Activated naive CD4-positive, alpha-beta T cell treated with anti-CD3 and anti-CD28 coated beads, Interleukin-2, amount 50 U/mL, for 24 hours (primary cell): ENCODE measurements at regions not wholly inside any gene's neighbourhood (a gene's known extent, or its start where the extent isn't known, plus 50 kb on each side); places are given as distances from the start of the nearest gene placed in this dataset.
"Not testable (repeated sequence)": the region's sequence is repeated elsewhere in the genome, so short reads cannot be mapped to it uniquely, and the experiment has no call there.

Experiments
- H3K27ac Mint-ChIP-seq: one replicate; pipeline ENCODE4 v1.8.0; 2021; ENCODE audit warnings: mild to moderate bottlenecking, mixed read lengths
- H3K27me3 Mint-ChIP-seq: one replicate; pipeline ENCODE4 v1.8.0; 2021; ENCODE audit warnings: mixed read lengths
- H3K36me3 Mint-ChIP-seq: one replicate; pipeline ENCODE4 v1.8.0; 2021; ENCODE audit warnings: mixed read lengths
- H3K4me1 Mint-ChIP-seq: one replicate; pipeline ENCODE4 v1.8.0; 2021; ENCODE audit warnings: mixed read lengths
- H3K4me3 Mint-ChIP-seq: one replicate; pipeline ENCODE4 v1.8.0; 2021; ENCODE audit warnings: mild to moderate bottlenecking, mixed read lengths
- H3K9me3 Mint-ChIP-seq: one replicate; pipeline ENCODE4 v1.8.0; 2021; ENCODE audit warnings: mixed read lengths

DNA sequence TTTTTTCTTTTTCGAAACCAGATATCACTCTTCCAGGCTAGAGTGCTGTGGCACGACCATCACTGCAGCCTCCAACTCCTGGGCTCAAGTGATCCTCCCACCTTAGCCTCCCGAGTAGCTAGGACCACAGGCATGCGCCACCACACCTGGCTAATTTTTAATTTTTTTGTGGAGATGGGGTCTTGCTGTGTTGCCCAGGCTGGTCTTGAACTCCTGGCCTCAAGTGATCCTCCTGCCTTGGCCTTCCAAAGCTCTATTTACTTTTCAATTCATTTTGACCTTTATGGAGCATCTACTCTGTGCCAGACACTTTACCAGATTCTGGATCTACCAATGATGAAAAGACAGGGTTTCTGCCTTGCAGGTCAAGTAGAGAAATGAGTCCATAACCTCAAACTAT, 83.3 kb downstream of the NENF start:
- Mint-ChIP-seq H3K27me3 (peaks cover 34% of the 10 kb centered on the region), H3K4me3 (peak overlapping the region; percentile 30)
- not testable (repeated sequence) for H3K4me1 Mint-ChIP-seq, H3K27ac Mint-ChIP-seq, H3K9me3 Mint-ChIP-seq, H3K36me3 Mint-ChIP-seq

DNA sequence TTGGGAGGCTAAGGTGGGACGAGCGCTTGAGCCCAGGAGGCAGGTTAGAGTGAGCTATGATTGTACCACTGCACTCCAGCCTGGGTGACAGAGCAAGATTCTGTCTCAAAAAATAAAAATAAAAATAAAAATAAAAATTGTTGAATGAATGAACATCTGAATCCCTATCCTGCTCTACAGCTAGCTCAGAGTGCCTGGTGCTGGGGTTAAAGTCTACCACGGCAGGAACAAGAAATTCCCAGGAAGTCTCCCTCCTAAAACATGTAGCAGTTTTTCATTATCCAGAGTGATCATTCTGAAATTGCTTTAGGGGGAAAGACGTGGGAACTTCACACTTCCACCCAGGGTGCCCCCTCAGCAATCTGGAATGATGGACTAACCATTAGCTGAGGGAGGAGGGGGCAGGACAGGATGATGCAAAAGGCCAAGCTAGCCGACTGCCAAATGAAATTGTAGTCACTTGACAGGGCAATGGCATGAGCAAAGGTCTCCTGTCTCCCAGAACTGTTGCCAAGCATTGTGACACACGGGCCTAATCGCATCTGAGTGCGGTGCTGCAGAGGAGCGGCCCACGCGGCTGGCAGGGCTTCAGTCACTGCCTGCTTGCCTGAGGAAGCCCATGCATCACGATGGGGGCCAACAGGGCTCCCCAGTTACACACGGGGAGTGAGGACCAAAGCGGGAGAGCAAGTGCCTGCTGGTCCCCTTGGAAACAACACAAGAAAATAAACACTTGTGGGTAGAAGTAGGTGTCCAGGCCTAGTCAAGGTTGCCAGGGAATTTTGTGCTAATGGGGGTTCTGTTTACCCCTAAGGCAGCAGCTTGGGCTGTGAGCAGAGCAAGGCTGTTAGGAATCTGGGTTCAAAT, 85.7 kb downstream of the NENF start:
- Mint-ChIP-seq H3K9me3 (no peaks in the 10 kb centered on the region), H3K4me1 (peaks cover 6% of the 10 kb centered on the region), H3K36me3 (no peaks in the 10 kb centered on the region), H3K27me3 (peaks cover 23% of the 10 kb centered on the region), H3K4me3 (no peak overlapping the region), H3K27ac (no peak overlapping the region)

DNA sequence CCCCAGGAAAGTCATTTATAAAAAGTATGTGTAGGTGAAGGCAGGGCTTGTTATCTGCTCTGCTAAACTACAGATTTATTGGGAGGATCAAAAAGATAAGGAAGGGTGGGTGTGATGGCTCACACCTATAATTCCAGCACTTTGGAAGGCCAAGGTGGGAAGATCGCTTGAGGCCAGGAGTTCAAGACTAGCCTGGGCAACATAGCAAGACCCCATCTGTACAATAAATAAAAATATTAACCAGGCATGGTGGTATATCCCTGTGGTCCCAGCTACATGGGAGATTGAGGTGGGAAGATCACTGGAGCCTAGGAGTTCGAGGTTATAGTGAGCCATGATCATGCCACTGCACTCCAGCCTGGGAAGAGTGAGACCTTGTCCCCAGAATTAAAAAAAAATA, 86.4 kb downstream of the NENF start:
- no peak overlapping the region for H3K27ac Mint-ChIP-seq

DNA sequence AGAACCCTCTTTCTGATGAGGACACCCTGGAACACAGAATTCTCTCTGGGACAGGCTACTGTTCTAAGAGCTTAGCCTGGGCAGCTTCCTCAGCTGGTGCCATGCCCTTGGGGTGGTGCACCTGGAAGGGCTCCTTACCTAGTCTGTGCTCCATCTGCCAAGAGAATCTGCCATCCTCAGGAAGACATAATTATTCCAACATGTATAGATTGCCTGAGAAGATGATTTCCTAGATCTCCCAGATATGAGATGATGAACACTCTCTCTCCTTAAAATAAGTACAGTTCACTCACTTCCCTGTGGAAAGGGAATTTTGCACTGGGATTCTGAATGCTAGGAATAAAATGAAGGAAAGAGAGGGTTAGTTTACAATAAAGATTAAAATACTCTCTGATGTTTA, 87.6 kb downstream of the NENF start:
- H3K27ac Mint-ChIP-seq = no peak overlapping the region
- peaks cover 19% of the 10 kb centered on the region for H3K27me3 Mint-ChIP-seq
- no peaks in the 10 kb centered on the region for H3K36me3 Mint-ChIP-seq
- no peak overlapping the region for H3K4me3 Mint-ChIP-seq
- peaks cover 3% of the 10 kb centered on the region for H3K4me1 Mint-ChIP-seq
- no peaks in the 10 kb centered on the region for H3K9me3 Mint-ChIP-seq

More for the DNA sequence above, 86.4 kb downstream of the NENF start:
- Mint-ChIP-seq H3K9me3 (no peaks in the 10 kb centered on the region), H3K27me3 (peaks cover 21% of the 10 kb centered on the region), H3K36me3 (no peaks in the 10 kb centered on the region), H3K4me1 (peaks cover 3% of the 10 kb centered on the region), H3K4me3 (no peak overlapping the region)

DNA sequence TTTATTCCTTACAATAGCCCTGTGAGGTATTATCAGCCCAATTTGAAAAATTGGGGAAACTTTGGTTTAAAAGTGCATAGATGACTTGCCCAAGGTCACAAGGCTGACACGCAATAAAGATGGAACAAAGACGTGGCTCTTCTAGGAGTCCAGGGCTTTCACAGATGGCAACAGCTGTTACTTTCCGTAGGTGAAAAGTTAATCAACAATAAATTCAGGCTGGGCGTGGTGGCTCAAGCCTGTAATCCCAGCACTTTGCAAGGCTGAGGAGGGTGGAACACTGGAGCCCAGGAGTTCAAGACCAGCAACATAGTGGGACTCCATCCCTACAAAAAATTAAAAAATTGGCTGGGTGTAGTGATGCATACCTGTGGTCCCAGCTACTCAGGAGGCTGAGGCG, 87.8 kb upstream of the ATF3 start:
- H3K9me3 Mint-ChIP-seq = no peaks in the 10 kb centered on the region
- no peaks in the 10 kb centered on the region for H3K36me3 Mint-ChIP-seq
- H3K4me1 Mint-ChIP-seq = peaks cover 2% of the 10 kb centered on the region
- H3K4me3 Mint-ChIP-seq = no peak overlapping the region
- H3K27me3 Mint-ChIP-seq = peaks cover 16% of the 10 kb centered on the region
- no peak overlapping the region for H3K27ac Mint-ChIP-seq

DNA sequence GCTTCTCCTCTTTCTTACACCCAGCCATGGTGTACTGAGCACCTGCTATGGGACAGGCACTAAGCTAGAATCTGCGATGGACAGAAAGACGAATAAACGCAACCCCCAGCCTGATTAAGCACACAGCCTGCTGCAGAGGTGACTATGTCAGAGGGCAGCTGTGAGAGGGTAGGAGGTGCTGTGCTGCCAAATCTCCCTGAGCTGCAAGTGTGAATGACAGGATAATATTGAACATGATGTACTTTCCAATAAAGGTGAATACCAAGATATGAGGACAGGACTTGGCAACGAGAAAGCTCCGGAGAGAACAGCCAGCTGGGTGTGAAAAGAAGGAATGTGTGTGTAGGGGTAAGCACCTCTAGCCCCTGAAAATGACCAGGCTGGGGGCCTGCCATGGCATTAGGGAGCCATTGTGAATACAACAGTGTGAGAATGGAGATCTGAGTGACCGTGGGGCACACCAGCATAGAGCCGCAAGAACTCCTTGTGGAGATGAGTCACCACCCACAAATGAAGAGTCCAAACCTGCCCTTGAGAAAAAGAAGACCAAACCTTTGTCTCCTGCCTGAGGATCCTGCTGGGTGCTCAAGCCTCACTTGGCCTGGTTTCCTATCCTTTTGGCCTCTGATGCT, 83.0 kb upstream of the ATF3 start:
- Mint-ChIP-seq H3K4me3 (no peak overlapping the region), H3K27me3 (peaks cover 7% of the 10 kb centered on the region), H3K4me1 (no peaks in the 10 kb centered on the region), H3K36me3 (no peaks in the 10 kb centered on the region), H3K9me3 (no peaks in the 10 kb centered on the region), H3K27ac (no peak overlapping the region)

DNA sequence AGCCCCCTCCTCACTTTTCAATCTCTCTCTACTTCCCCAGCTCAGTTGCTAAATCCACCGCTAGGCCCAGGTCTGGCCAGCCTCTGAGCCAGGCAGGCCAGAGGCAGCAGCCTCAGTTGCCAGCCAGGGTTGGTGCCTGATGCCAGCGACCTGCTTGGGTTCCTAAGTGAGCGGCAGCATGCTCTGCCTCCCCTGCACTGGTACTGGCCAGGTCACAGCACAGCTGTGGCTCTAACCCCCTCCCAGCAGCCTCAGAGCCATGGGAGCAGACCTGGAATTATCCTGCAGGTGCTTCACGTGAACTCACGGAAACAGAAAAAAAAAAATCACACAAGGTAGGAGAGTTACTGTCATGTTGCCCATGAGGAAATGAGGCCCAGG, 82.5 kb upstream of the ATF3 start:
- no peak overlapping the region for H3K4me3 Mint-ChIP-seq
- no peaks in the 10 kb centered on the region for H3K4me1 Mint-ChIP-seq
- no peaks in the 10 kb centered on the region for H3K9me3 Mint-ChIP-seq
- peaks cover 7% of the 10 kb centered on the region for H3K27me3 Mint-ChIP-seq
- H3K27ac Mint-ChIP-seq = no peak overlapping the region
- H3K36me3 Mint-ChIP-seq = no peaks in the 10 kb centered on the region

DNA sequence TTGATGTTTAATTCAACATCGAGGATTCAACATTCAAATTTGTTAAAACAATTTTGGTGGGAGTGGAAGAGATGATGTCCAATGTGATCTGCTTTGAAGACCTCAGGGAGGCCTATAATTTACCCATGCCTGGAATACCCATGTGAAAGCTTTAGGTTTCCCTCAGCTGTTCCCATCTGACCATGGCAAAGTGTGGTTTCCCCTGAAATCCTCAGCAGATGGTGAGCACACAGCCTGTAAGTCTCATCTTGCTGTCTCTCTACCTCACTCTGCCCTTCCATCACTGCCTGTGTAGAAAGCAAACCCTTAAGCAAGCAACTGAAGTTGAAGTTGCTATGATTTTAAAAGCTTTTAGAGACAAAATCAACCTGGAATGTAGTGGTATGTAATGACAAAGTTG, 80.1 kb upstream of the ATF3 start:
- Mint-ChIP-seq H3K9me3 (no peaks in the 10 kb centered on the region), H3K4me3 (no peak overlapping the region), H3K27me3 (peaks cover 9% of the 10 kb centered on the region), H3K4me1 (no peaks in the 10 kb centered on the region), H3K27ac (no peak overlapping the region), H3K36me3 (no peaks in the 10 kb centered on the region)

DNA sequence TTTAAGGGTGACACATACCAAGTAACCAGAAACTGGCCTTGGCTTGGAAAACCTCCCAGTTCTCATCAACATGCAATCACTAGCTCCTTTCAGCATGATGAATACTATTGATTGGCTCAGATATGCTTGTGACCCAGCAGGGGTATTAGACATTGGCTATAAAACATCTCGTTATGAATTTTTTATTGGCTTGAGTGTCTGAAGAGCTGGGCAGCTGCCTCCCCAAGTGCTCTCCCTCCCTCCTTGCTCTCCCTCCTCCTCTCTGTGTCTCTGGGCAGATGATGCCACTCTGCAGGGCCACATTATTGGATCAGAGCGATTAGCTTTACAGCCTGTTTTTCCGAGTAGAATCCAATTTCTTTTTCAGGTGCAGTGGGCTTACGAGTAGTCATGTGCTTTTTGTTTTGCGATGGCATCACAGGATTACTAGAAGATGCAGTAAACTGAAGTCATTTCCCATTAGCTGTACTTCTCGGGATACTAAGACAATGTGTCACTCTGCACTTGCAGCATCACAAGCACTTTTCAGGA, 79.3 kb upstream of the ATF3 start:
- no peaks in the 10 kb centered on the region for H3K4me1 Mint-ChIP-seq
- H3K4me3 Mint-ChIP-seq = no peak overlapping the region
- H3K27me3 Mint-ChIP-seq = peaks cover 11% of the 10 kb centered on the region

DNA sequence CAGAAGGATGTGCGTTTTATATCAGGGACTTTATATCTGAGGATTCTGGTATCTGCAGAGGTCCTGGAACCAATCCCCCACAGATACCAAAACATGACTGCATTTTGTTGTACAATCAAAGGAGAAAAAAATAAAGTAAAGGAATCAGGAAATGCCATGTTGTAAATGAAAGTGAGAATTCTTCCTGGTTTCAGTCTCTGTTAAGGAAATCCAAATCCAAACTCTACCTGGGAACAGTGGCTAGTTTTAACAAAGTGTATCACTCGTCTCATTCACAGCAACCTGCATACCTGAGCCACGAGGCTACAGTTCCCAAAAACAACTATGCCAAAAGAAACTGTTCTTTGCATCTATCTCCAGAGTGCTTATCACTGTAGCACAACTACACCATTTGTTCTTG, 77.3 kb upstream of the ATF3 start:
- Mint-ChIP-seq H3K27me3 (peaks cover 14% of the 10 kb centered on the region), H3K27ac (no peak overlapping the region), H3K36me3 (no peaks in the 10 kb centered on the region), H3K4me1 (no peaks in the 10 kb centered on the region), H3K4me3 (no peak overlapping the region), H3K9me3 (no peaks in the 10 kb centered on the region)

More for the DNA sequence above, 79.3 kb upstream of the ATF3 start:
- H3K27ac Mint-ChIP-seq = peak overlapping the region; percentile 24
- H3K36me3 Mint-ChIP-seq = no peaks in the 10 kb centered on the region
- H3K9me3 Mint-ChIP-seq = no peaks in the 10 kb centered on the region

DNA sequence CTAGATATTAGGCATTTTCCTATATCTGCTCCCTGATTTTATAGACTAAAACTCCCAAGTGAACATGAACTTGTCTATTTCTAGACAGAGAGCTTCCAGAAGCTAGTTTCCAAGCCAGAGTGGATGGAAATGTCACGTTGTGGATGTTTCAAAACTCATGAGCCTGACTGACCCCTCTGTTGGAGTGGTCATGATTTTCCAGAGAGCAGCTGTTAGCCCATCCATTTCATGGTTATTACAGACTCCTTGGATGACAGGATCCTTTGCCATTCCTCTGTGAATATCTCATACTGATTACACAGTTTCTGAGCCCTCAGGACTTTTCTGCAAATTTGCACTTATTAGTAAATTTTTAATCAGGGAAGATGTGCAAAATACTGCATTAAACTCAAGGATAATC, 76.8 kb upstream of the ATF3 start:
- Mint-ChIP-seq H3K4me1 (no peaks in the 10 kb centered on the region), H3K27ac (no peak overlapping the region), H3K27me3 (peaks cover 14% of the 10 kb centered on the region), H3K4me3 (no peak overlapping the region), H3K9me3 (no peaks in the 10 kb centered on the region), H3K36me3 (no peaks in the 10 kb centered on the region)

DNA sequence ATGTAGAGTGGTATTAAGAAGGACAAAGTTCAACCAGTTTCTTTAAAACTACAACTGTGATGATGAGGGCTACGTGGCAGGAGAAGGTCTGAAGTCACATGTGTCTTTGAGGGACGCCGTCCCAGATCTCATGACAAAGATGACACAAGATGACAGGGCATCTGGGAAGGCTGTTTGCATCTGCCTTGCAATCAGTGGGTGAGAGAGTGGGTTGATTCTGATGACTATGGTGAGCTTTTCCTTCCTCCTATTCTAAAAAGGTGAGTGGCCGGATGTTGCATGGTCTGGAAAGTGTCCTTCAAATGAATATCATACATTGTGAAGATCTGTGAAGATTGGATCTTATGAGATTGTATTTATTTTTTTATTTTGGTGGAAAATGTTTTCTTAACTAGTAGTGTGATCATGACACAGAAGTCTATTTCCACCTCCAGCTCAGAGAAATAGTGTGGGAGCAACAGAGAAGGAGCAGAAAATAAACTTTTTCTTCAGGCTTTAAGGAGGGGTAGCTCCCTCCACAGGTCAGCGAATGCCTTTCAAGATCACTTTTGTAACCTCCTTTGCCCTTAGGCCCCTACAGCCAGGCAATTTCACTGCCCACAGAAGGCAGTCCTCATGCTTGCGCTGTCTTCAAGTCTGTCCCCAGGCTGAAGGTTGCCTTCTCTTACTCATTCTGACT, 76.0 kb upstream of the ATF3 start:
- no peaks in the 10 kb centered on the region for H3K4me1 Mint-ChIP-seq
- no peak overlapping the region for H3K4me3 Mint-ChIP-seq
- H3K27me3 Mint-ChIP-seq = peaks cover 14% of the 10 kb centered on the region
- no peak overlapping the region for H3K27ac Mint-ChIP-seq
- peaks cover under 1% of the 10 kb centered on the region for H3K36me3 Mint-ChIP-seq
- H3K9me3 Mint-ChIP-seq = no peaks in the 10 kb centered on the region

DNA sequence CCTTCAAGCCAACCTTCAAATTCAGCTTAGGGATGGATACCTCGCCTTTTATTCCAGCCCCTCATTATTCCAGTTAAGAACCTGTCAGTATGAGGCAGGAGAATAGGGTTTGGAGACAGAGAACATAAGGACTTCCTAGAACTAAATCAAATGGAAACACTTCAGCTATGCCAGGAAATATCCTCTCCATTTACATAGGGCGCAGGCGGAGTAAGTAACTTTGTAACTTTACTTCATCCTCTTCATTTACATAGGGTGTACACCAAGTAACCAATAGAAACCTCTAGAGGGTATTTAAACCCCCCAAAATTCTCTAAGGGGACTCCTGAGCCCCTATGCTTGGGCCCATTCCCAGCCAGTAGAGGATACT, 75.4 kb upstream of the ATF3 start:
- H3K4me3 Mint-ChIP-seq = no peak overlapping the region
- no peaks in the 10 kb centered on the region for H3K9me3 Mint-ChIP-seq
- H3K4me1 Mint-ChIP-seq = no peaks in the 10 kb centered on the region
- no peak overlapping the region for H3K27ac Mint-ChIP-seq
- H3K27me3 Mint-ChIP-seq = peaks cover 14% of the 10 kb centered on the region
- peaks cover 2% of the 10 kb centered on the region for H3K36me3 Mint-ChIP-seq

DNA sequence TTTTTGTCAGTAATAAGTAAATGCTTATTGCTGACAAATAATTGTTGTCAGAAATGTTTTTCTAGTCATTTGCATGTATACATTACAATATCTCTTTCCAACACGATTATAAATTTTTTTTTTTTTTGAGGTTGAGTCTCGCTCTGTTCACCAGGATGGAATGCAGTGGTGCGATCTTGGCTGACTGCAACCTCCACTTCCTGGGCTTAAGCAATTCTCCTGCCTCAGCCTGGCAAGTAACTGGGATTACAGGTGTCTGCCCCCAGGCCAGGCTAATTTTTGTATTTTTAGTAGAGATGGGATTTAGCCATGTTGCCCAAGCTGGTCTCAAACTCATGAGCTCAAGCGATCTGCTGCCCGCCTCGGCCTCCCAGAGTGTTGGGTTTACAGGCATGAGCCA, 72.0 kb upstream of the ATF3 start:
- Mint-ChIP-seq H3K4me1 (no peaks in the 10 kb centered on the region), H3K36me3 (peaks cover 2% of the 10 kb centered on the region), H3K9me3 (no peaks in the 10 kb centered on the region), H3K27me3 (peaks cover 6% of the 10 kb centered on the region), H3K4me3 (no peak overlapping the region), H3K27ac (no peak overlapping the region)

DNA sequence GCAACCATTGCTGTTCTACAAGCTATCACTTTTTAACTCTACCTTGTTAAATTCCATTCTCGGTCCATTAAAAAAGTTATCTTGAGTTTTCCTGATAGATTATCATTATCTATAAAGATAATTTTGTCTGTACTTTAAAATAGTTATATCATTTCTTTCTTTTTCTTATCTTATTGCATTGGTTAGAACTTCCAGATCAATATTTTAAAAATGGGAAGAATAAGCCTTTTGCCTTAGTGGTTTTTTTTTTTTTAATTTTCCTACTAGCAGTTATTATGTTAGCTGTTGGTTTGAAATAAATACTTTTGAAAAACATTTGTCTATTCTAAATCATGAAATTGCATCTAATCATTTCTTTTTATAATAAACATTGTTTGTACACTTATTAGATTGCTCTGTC, 71.0 kb upstream of the ATF3 start:
- no peak overlapping the region for H3K27ac Mint-ChIP-seq
- no peaks in the 10 kb centered on the region for H3K9me3 Mint-ChIP-seq
- no peaks in the 10 kb centered on the region for H3K4me1 Mint-ChIP-seq
- H3K27me3 Mint-ChIP-seq = peaks cover 6% of the 10 kb centered on the region
- no peak overlapping the region for H3K4me3 Mint-ChIP-seq
- peaks cover 2% of the 10 kb centered on the region for H3K36me3 Mint-ChIP-seq
